ENCODE measurements at regions not wholly inside any gene's neighbourhood (a gene's known extent, or its start where the extent isn't known, plus 50 kb on each side); places are given as distances from the start of the nearest gene placed in this dataset.
"Not testable (repeated sequence)": the region's sequence is repeated elsewhere in the genome, so short reads cannot be mapped to it uniquely, and the experiment has no call there.

GRCh38 chr3:195965217-195965616 is 56.9 kb upstream of the TNK2 start:
- not testable (repeated sequence) for H3K79me2 ChIP-seq (ENCODE audit: control insufficient read depth, insufficient read depth, low read length)

GRCh38 chr3:195964318-195965107 is 56.2 kb upstream of the TNK2 start:
- H4K5ac ChIP-seq (ENCODE audit: low read length); H3K4me3 ChIP-seq (ENCODE audit: low read length); H2BK5ac ChIP-seq (ENCODE audit: low read length); H3K18ac ChIP-seq (ENCODE audit: low read length); H2BK15ac ChIP-seq (replicated peaks; ENCODE audit: low read depth); H3K23ac ChIP-seq (ENCODE audit: low read length); H3K79me2 ChIP-seq (ENCODE audit: control insufficient read depth, insufficient read depth, low read length); H3K4me1 ChIP-seq (ENCODE audit: control insufficient read depth, low read depth, low read length); H2AK5ac ChIP-seq (ENCODE audit: low read length); H3K36me3 ChIP-seq (ENCODE audit: control insufficient read depth, insufficient read depth, low read length); H2BK120ac ChIP-seq (ENCODE audit: low read depth, low read length); DNase-seq; H3K27ac ChIP-seq (ENCODE audit: low read depth, low read length); H3K79me1 ChIP-seq (ENCODE audit: low read length); H3K56ac ChIP-seq (ENCODE audit: low read length); H3K4ac ChIP-seq (ENCODE audit: low read depth, low read length); H3K9ac ChIP-seq (ENCODE audit: low read length); H4K8ac ChIP-seq (ENCODE audit: low read depth, low read length); H3K4me2 ChIP-seq (ENCODE audit: low read length); H3K27me3 ChIP-seq (ENCODE audit: insufficient read depth, low read length, poor library complexity): not testable (repeated sequence)
- no CpG with 5 or more reads among the region's 15 CpGs for WGBS (ENCODE audit: extremely low coverage, insufficient coverage, low lambda C conversion rate)

More at GRCh38 chr3:195965217-195965616, 56.9 kb upstream of the TNK2 start:
- H3K4me1 ChIP-seq (ENCODE audit: control insufficient read depth, low read depth, low read length); H4K5ac ChIP-seq (ENCODE audit: low read length); H3K36me3 ChIP-seq (ENCODE audit: control insufficient read depth, insufficient read depth, low read length); H3K56ac ChIP-seq (ENCODE audit: low read length); H3K4ac ChIP-seq (ENCODE audit: low read depth, low read length); H2BK5ac ChIP-seq (ENCODE audit: low read length); H3K4me3 ChIP-seq (ENCODE audit: low read length); H3K27ac ChIP-seq (ENCODE audit: low read depth, low read length); H3K23ac ChIP-seq (ENCODE audit: low read length); H3K9ac ChIP-seq (ENCODE audit: low read length); H2BK120ac ChIP-seq (ENCODE audit: low read depth, low read length); H2BK15ac ChIP-seq (replicated peaks; ENCODE audit: low read depth); H4K8ac ChIP-seq (ENCODE audit: low read depth, low read length); DNase-seq; H3K79me1 ChIP-seq (ENCODE audit: low read length); H3K18ac ChIP-seq (ENCODE audit: low read length); H2AK5ac ChIP-seq (ENCODE audit: low read length); H3K27me3 ChIP-seq (ENCODE audit: insufficient read depth, low read length, poor library complexity); H3K4me2 ChIP-seq (ENCODE audit: low read length): not testable (repeated sequence)
- no CpG with 5 or more reads among the region's 12 CpGs for WGBS (ENCODE audit: extremely low coverage, insufficient coverage, low lambda C conversion rate)

GRCh38 chr3:195962222-195962621 is 53.9 kb upstream of the TNK2 start:
- not testable (repeated sequence) for H3K36me3 ChIP-seq (ENCODE audit: control insufficient read depth, insufficient read depth, low read length); H4K5ac ChIP-seq (ENCODE audit: low read length); H4K8ac ChIP-seq (ENCODE audit: low read depth, low read length); H3K4me3 ChIP-seq (ENCODE audit: low read length); H3K4me2 ChIP-seq (ENCODE audit: low read length); H2BK15ac ChIP-seq (replicated peaks; ENCODE audit: low read depth); H2BK5ac ChIP-seq (ENCODE audit: low read length); H3K27ac ChIP-seq (ENCODE audit: low read depth, low read length); H3K4me1 ChIP-seq (ENCODE audit: control insufficient read depth, low read depth, low read length); H3K4ac ChIP-seq (ENCODE audit: low read depth, low read length); H3K79me2 ChIP-seq (ENCODE audit: control insufficient read depth, insufficient read depth, low read length); H2BK120ac ChIP-seq (ENCODE audit: low read depth, low read length); H3K23ac ChIP-seq (ENCODE audit: low read length); H3K9ac ChIP-seq (ENCODE audit: low read length); H3K27me3 ChIP-seq (ENCODE audit: insufficient read depth, low read length, poor library complexity); H3K18ac ChIP-seq (ENCODE audit: low read length); H3K79me1 ChIP-seq (ENCODE audit: low read length); H3K56ac ChIP-seq (ENCODE audit: low read length); H2AK5ac ChIP-seq (ENCODE audit: low read length)
- WGBS (ENCODE audit: extremely low coverage, insufficient coverage, low lambda C conversion rate) = no CpG with 5 or more reads among the region's 11 CpGs
- DNase-seq = peak; percentile 5

GRCh38 chr3:195960971-195961775 is 52.8 kb upstream of the TNK2 start:
- not testable (repeated sequence) for H4K5ac ChIP-seq (ENCODE audit: low read length); H3K36me3 ChIP-seq (ENCODE audit: control insufficient read depth, insufficient read depth, low read length); H3K27ac ChIP-seq (ENCODE audit: low read depth, low read length); H3K4me3 ChIP-seq (ENCODE audit: low read length); H3K27me3 ChIP-seq (ENCODE audit: insufficient read depth, low read length, poor library complexity); H3K79me2 ChIP-seq (ENCODE audit: control insufficient read depth, insufficient read depth, low read length); H2BK5ac ChIP-seq (ENCODE audit: low read length); H3K4ac ChIP-seq (ENCODE audit: low read depth, low read length); H3K56ac ChIP-seq (ENCODE audit: low read length); H3K4me1 ChIP-seq (ENCODE audit: control insufficient read depth, low read depth, low read length); H3K23ac ChIP-seq (ENCODE audit: low read length); H2BK120ac ChIP-seq (ENCODE audit: low read depth, low read length); H3K18ac ChIP-seq (ENCODE audit: low read length); H3K9ac ChIP-seq (ENCODE audit: low read length); H4K8ac ChIP-seq (ENCODE audit: low read depth, low read length); H2BK15ac ChIP-seq (replicated peaks; ENCODE audit: low read depth); H3K4me2 ChIP-seq (ENCODE audit: low read length); H3K79me1 ChIP-seq (ENCODE audit: low read length); H2AK5ac ChIP-seq (ENCODE audit: low read length)
- WGBS (ENCODE audit: extremely low coverage, insufficient coverage, low lambda C conversion rate) = no CpG with 5 or more reads among the region's 26 CpGs
- DNase-seq = peak; percentile 45

GRCh38 chr3:195960164-195960563 is 51.8 kb upstream of the TNK2 start:
- H3K4ac ChIP-seq (ENCODE audit: low read depth, low read length); H2BK5ac ChIP-seq (ENCODE audit: low read length); H3K4me3 ChIP-seq (ENCODE audit: low read length); H3K79me2 ChIP-seq (ENCODE audit: control insufficient read depth, insufficient read depth, low read length); DNase-seq; H3K27me3 ChIP-seq (ENCODE audit: insufficient read depth, low read length, poor library complexity); H3K79me1 ChIP-seq (ENCODE audit: low read length); H3K56ac ChIP-seq (ENCODE audit: low read length); H2BK120ac ChIP-seq (ENCODE audit: low read depth, low read length); H4K8ac ChIP-seq (ENCODE audit: low read depth, low read length); H3K18ac ChIP-seq (ENCODE audit: low read length); H3K4me1 ChIP-seq (ENCODE audit: control insufficient read depth, low read depth, low read length); H2BK15ac ChIP-seq (replicated peaks; ENCODE audit: low read depth); H3K4me2 ChIP-seq (ENCODE audit: low read length); H4K5ac ChIP-seq (ENCODE audit: low read length); H3K36me3 ChIP-seq (ENCODE audit: control insufficient read depth, insufficient read depth, low read length); H2AK5ac ChIP-seq (ENCODE audit: low read length); H3K27ac ChIP-seq (ENCODE audit: low read depth, low read length); H3K23ac ChIP-seq (ENCODE audit: low read length); H3K9ac ChIP-seq (ENCODE audit: low read length): not testable (repeated sequence)
- WGBS (ENCODE audit: extremely low coverage, insufficient coverage, low lambda C conversion rate) = no CpG with 5 or more reads among the region's 2 CpGs

Measured in mesendoderm (in vitro differentiated cells).